ENCODE measurements at regions not wholly inside any gene's neighbourhood (a gene's known extent, or its start where the extent isn't known, plus 50 kb on each side); places are given as distances from the start of the nearest gene placed in this dataset.

DNA sequence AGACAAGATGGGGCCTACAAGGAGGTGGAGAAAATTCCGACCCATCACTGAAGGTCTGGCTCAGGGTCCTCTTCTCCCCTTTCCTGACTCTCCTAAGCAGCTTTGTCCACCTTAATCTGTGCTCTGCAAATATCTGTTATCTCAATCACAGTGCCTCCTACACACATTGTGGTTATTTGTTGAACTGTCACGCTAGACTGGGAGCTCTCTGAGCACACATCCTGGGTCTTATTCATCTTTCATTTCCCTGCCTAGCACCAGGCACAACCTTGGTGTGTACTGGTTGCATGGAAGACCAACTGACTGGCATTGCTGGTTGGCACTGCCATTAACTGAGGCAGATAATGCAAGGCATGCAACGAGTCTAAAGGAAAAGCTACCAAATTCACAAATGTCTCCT is 122.9 kb upstream of the ST6GAL2 start:
- Histone ChIP-seq H3K9me3 (no peaks in the 10 kb centered on the region), H3K36me3 (no peaks in the 10 kb centered on the region), H3K4me3 (no peak overlapping the region), H3K4me1 (no peaks in the 10 kb centered on the region), H3K27ac (no peak overlapping the region), H3K27me3 (no peaks in the 10 kb centered on the region)
- TF ChIP-seq POLR2AphosphoS5 (IDR thresholded peaks at IDR 0.05) (no peak), EP300 (IDR thresholded peaks at IDR 0.05) (no peak), POLR2A (IDR thresholded peaks at IDR 0.05) (no peak), CTCF (IDR thresholded peaks at IDR 0.05) (no peak)
- ATAC-seq (ENCODE audit: low FRiP score in 2 of 2), result no peak
- DNase-seq, result no peak
- WGBS, 2 donors, result 71 to 73% methylated on average over 3 of the region's 3 CpGs

DNA sequence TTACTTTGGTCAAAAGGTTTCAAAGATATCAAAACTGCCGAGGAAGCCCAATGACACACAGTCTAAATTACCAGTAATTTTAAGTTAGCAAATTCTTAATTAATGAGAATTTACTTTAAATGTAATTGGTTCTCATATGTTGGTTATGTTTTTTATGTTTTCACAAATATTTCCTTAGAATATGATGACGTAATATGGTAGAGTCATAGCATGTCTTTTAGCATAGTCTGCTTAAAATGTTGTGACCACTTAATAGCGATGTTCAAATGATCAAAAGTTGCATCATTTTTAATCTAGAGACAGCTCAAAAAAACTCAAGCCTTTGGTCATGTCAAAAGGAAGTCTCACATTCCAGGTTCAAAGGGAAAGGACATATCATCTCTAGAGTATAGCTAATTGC is 123.3 kb upstream of the ST6GAL2 start:
- H3K4me3 ChIP-seq, result no peak overlapping the region
- TF ChIP-seq POLR2AphosphoS5 (IDR thresholded peaks at IDR 0.05) (no peak), EP300 (IDR thresholded peaks at IDR 0.05) (no peak), POLR2A (IDR thresholded peaks at IDR 0.05) (no peak), CTCF (IDR thresholded peaks at IDR 0.05) (no peak)
- H3K27ac ChIP-seq, result no peak overlapping the region
- H3K27me3 ChIP-seq, result no peaks in the 10 kb centered on the region
- no peak for ATAC-seq (ENCODE audit: low FRiP score in 2 of 2)
- DNase-seq, result no peak
- H3K4me1 ChIP-seq, result no peaks in the 10 kb centered on the region
- H3K36me3 ChIP-seq, result no peaks in the 10 kb centered on the region
- no peaks in the 10 kb centered on the region for H3K9me3 ChIP-seq
- WGBS, 2 donors, result 84 to 86% methylated on average over 3 of the region's 3 CpGs

- ATAC-seq (ENCODE audit: low FRiP score in 2 of 2), result no peak
- TF ChIP-seq POLR2AphosphoS5 (IDR thresholded peaks at IDR 0.05) (no peak), CTCF (IDR thresholded peaks at IDR 0.05) (no peak), POLR2A (IDR thresholded peaks at IDR 0.05) (no peak), EP300 (IDR thresholded peaks at IDR 0.05) (no peak)
Measured at GRCh38 chr2:107012714-107013306, 126.8 kb upstream of the ST6GAL2 start.

GRCh38 chr2:107013884-107014283 is 127.9 kb upstream of the ST6GAL2 start:
- H3K4me3 ChIP-seq, result no peak overlapping the region
- ATAC-seq (ENCODE audit: low FRiP score in 2 of 2), result no peak

More at GRCh38 chr2:107012714-107013306, 126.8 kb upstream of the ST6GAL2 start:
- Histone ChIP-seq H3K4me3 (no peak overlapping the region), H3K27ac (no peak overlapping the region), H3K4me1 (no peaks in the 10 kb centered on the region), H3K9me3 (no peaks in the 10 kb centered on the region), H3K36me3 (no peaks in the 10 kb centered on the region), H3K27me3 (no peaks in the 10 kb centered on the region)
- DNase-seq, result no peak
- 75 to 84% methylated on average over 5 of the region's 5 CpGs for WGBS, 2 donors

More at GRCh38 chr2:107013884-107014283, 127.9 kb upstream of the ST6GAL2 start:
- H3K9me3 ChIP-seq, result no peaks in the 10 kb centered on the region
- no peaks in the 10 kb centered on the region for H3K27me3 ChIP-seq
- no peaks in the 10 kb centered on the region for H3K4me1 ChIP-seq
- no peak for DNase-seq
- no peak for TF ChIP-seq POLR2AphosphoS5 (IDR thresholded peaks at IDR 0.05)
- no peak for TF ChIP-seq CTCF (IDR thresholded peaks at IDR 0.05)
- no peak for TF ChIP-seq EP300 (IDR thresholded peaks at IDR 0.05)
- no peak for TF ChIP-seq POLR2A (IDR thresholded peaks at IDR 0.05)
- WGBS, 2 donors, result 81 to 88% methylated on average over 2 of the region's 2 CpGs
- H3K27ac ChIP-seq, result no peak overlapping the region
- no peaks in the 10 kb centered on the region for H3K36me3 ChIP-seq

Measured in upper lobe of left lung (tissue), 6 donors.